NCI-H345 treated with DMSO at 0.1 percent for 48 hours (cell line): ENCODE measurements at regions not wholly inside any gene's neighbourhood (a gene's known extent, or its start where the extent isn't known, plus 50 kb on each side); places are given as distances from the start of the nearest gene placed in this dataset.

ENCODE experiments used
- DNase-seq: peaks from one replicate; lab custom pipeline; 2025; ENCODE audit not compliant: unreplicated experiment; lab: John Stamatoyannopoulos, UW

GRCh38 chr12:29086325-29087271 is 62.5 kb upstream of the FAR2 start:
- no peak for DNase-seq

GRCh38 chr12:29088611-29089219 is 60.4 kb upstream of the FAR2 start:
- no peak for DNase-seq
